Aorta (tissue), 5 donors: ENCODE measurements at regions not wholly inside any gene's neighbourhood (a gene's known extent, or its start where the extent isn't known, plus 50 kb on each side); places are given as distances from the start of the nearest gene placed in this dataset.
A peak's percentile ranks its signal among the peaks of the same experiment; 100 is the strongest.
"Not testable (repeated sequence)": the region's sequence is repeated elsewhere in the genome, so short reads cannot be mapped to it uniquely, and the experiment has no call there.

Experiments
- ATAC-seq: fragments of 200-7000 bp; cut with Tn5 transposase; one replicate; pipeline ENCODE4 v1.9.1; 2022; ENCODE audit warnings: moderate library complexity; ENCODE audit not compliant: low FRiP score
- DNase-seq, 2 donors: peaks; one replicate each; pipeline ENCODE4 v3.0.0-alpha.2; 2020
- H3K27ac ChIP-seq, 2 donors: one replicate each; pipeline ENCODE4 v1.5.1; 2013; ENCODE audit warnings: low read length in 2 of 2, mild to moderate bottlenecking in 2 of 2, moderate library complexity in 2 of 2, control low read depth in 1 of 2, inconsistent platforms in 1 of 2, low read depth in 1 of 2
- H3K27me3 ChIP-seq, 2 donors: one replicate each; pipeline ENCODE4 v1.6.1; 2013; ENCODE audit warnings: control low read depth in 1 of 2, low read length in 1 of 2, mild to moderate bottlenecking in 1 of 2, moderate library complexity in 1 of 2; ENCODE audit not compliant: insufficient read depth in 2 of 2, control insufficient read depth in 1 of 2
- H3K36me3 ChIP-seq, 2 donors: one replicate each; pipeline ENCODE4 v1.6.1; 2013; ENCODE audit warnings: control low read depth in 1 of 2, low read length in 1 of 2, mild to moderate bottlenecking in 1 of 2; ENCODE audit not compliant: insufficient read depth in 2 of 2, control insufficient read depth in 1 of 2
- H3K4me1 ChIP-seq, 2 donors: one replicate each; pipeline ENCODE4 v1.6.1; 2013; ENCODE audit warnings: low read length in 2 of 2, control low read depth in 1 of 2, mild to moderate bottlenecking in 1 of 2, moderate library complexity in 1 of 2; ENCODE audit not compliant: insufficient read depth in 2 of 2, control insufficient read depth in 1 of 2
- H3K4me3 ChIP-seq, 2 donors: one replicate each; pipeline ENCODE4 v1.5.1; 2013; ENCODE audit warnings: low read length in 2 of 2, control low read depth in 1 of 2, mild to moderate bottlenecking in 1 of 2
- H3K9me3 ChIP-seq: one replicate; pipeline ENCODE4 v1.6.1; 2013; ENCODE audit warnings: mild to moderate bottlenecking, low read length; ENCODE audit not compliant: control insufficient read depth
- WGBS, 2 donors: extraction: QIAGEN DNeasy Blood & Tissue Kit; methylation state at CpG; one replicate each; pipeline ENCODE4 v1.1.7; 2013; 5-methylcytosine and 5-hydroxymethylcytosine counted together
- intact Hi-C, 2 donors: fragments of 100-400 bp; cut with DNase I; formaldehyde crosslinking; loops; one replicate each; pipeline versions ENCODE4 v1.14.2 to v1.15.0; 2022
- donor health status: healthy with polysubstance abuse.
- donor health status: Bipolar disorder and iron deficiency.
- donor health status: DM: no; HTN: no; CAD: no.
- donor health status: DM: no; HTN: no; CAD: no.
- donor health status: DM: yes; HTN: yes; CAD: no.

DNA sequence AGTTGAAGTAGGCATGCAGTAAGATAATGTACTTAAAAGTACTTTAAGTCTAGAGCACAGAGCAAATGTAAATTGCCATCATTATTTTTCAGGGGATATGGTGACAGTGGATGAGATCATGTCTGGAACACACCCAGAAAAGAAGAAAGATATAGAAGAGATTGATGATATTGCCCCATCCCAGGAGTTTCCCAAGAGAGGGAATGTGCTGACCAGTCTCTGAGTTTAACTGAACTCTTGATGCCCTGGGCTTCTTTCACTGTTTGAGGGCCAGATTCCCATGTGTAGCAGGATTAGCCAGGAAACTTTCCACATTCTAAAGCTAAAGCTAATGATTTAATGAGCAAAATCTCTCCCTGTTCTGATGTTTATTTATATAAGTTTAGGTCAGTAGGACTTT, 366.8 kb upstream of the UMPS start:
- peaks cover 0 to 6% of the 10 kb centered on the region in 2 donors for H3K36me3 ChIP-seq
- intact Hi-C loops: no loop called here

GRCh38 chr3:124364317-124365020, 365.8 kb upstream of the UMPS start:
- H3K9me3 ChIP-seq: no peaks in the 10 kb centered on the region
- no peak overlapping the region for H3K4me3 ChIP-seq
- DNase-seq: no peak
- 69% methylated on average over 2 of the region's 2 CpGs for WGBS, 2 donors
- H3K27ac ChIP-seq: peak overlapping the region in 1 of 2 donors; percentile 12
- H3K36me3 ChIP-seq: peaks cover 0 to 6% of the 10 kb centered on the region in 2 donors
- ATAC-seq: peak; percentile 19
- peaks cover 4% of the 10 kb centered on the region in 2 donors for H3K4me1 ChIP-seq
- intact Hi-C loops: no loop called here
- H3K27me3 ChIP-seq: no peaks in the 10 kb centered on the region

More for the DNA sequence above, 366.8 kb upstream of the UMPS start:
- DNase-seq (no peak), ATAC-seq (no peak)
- Histone ChIP-seq H3K27ac (peak overlapping the region in 1 of 2 donors; percentile 12), H3K4me3 (no peak overlapping the region), H3K4me1 (peaks cover 4% of the 10 kb centered on the region in 2 donors), H3K27me3 (no peaks in the 10 kb centered on the region), H3K9me3 (no peaks in the 10 kb centered on the region)

DNA sequence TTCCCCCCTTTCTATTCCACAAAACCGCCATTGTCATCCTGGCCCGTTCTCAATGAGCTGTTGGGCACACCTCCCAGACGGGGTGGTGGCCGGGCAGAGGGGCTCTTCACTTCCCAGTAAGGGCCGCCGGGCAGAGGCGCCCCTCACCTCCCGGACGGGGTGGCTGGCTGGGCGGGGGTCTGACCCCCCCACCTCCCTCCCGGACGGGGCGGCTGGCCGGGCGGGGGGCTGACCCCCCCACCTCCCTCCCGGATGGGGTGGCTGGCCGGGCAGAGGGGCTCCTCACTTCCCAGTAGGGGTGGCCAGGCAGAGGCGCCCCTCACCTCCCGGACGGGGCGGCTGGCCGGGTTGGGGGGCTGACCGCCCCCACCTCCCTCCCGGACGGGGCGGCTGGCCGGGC, 363.6 kb upstream of the UMPS start:
- H3K4me1 ChIP-seq, ATAC-seq, H3K9me3 ChIP-seq, H3K4me3 ChIP-seq, H3K27me3 ChIP-seq, DNase-seq, H3K36me3 ChIP-seq, H3K27ac ChIP-seq, intact Hi-C loops: not testable (repeated sequence)
- 92 to 100% methylated on average over 6 to 23 of the region's 27 CpGs for WGBS, 2 donors

- DNase-seq: no peak
- peaks cover 0 to 3% of the 10 kb centered on the region in 2 donors for H3K4me1 ChIP-seq
- ATAC-seq: no peak
- H3K36me3 ChIP-seq: peaks cover 0 to 4% of the 10 kb centered on the region in 2 donors
- no peaks in the 10 kb centered on the region for H3K27me3 ChIP-seq
- intact Hi-C loops: no loop called here
- no peak overlapping the region for H3K4me3 ChIP-seq
- WGBS, 2 donors: 84 to 88% methylated on average over 3 of the region's 3 CpGs
- H3K9me3 ChIP-seq: no peaks in the 10 kb centered on the region
- no peak overlapping the region for H3K27ac ChIP-seq
These were observed 357.5 kb upstream of the UMPS start for GRCh38 chr3:124372775-124373174.

- Histone ChIP-seq H3K27ac (peak overlapping the region in 1 of 2 donors; percentile 25), H3K36me3 (peaks cover 0 to 4% of the 10 kb centered on the region in 2 donors), H3K4me1 (peaks cover 0 to 3% of the 10 kb centered on the region in 2 donors), H3K4me3 (no peak overlapping the region), H3K27me3 (no peaks in the 10 kb centered on the region), H3K9me3 (no peaks in the 10 kb centered on the region)
- ATAC-seq (no peak), DNase-seq (no peak)
- intact Hi-C loops: no loop called here
- WGBS, 2 donors: 78 to 89% methylated on average over 2 of the region's 2 CpGs
These were observed 356.7 kb upstream of the UMPS start for GRCh38 chr3:124373524-124373923.

GRCh38 chr3:124374583-124374982, 355.7 kb upstream of the UMPS start:
- Histone ChIP-seq H3K9me3 (no peaks in the 10 kb centered on the region), H3K27ac (no peak overlapping the region), H3K36me3 (peaks cover 0 to 4% of the 10 kb centered on the region in 2 donors), H3K4me1 (peaks cover 0 to 3% of the 10 kb centered on the region in 2 donors), H3K27me3 (no peaks in the 10 kb centered on the region), H3K4me3 (no peak overlapping the region)
- DNase-seq (no peak), ATAC-seq (no peak)
- 64 to 66% methylated on average over 3 of the region's 3 CpGs for WGBS, 2 donors
- intact Hi-C loops: no loop called here

DNA sequence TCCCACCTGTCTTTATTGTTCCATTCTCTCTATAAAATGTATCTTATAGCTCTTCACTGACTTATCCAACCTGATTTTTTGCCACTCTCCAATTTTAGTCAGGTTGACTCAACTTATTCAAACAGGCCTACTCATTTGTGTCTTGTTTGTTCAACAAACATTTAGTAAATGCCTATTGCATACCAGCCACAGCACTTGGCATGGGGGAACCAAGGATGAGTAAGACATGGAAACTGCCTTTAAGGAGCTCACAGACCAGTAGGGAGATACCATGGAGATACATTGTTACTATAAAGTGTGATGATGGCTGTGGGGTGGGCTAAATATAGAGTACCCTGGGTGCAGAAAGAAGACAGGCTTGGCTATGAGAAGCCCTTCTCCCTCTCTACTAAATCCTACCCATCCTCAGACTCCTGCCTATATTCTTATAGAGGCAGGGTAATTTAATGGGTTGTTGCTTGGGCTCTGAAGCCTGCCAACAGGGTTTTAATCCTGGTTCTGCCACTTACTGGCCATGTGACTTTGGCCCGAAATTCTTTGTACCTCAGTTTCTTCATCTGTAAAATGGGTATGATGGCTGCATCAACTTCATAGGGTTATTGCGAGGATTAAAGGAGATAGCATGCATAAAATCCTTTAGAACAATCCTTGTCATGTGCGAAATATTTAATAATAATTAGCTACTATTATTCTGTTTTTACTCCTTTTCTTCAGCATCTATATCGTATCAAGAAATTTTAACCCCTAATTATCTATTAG, 348.5 kb upstream of the UMPS start:
- WGBS, 2 donors: 94 to 97% methylated on average over 4 of the region's 4 CpGs
- DNase-seq (no peak), ATAC-seq (no peak)
- Histone ChIP-seq H3K27me3 (no peaks in the 10 kb centered on the region), H3K9me3 (no peaks in the 10 kb centered on the region), H3K4me1 (peaks cover 9 to 31% of the 10 kb centered on the region in 2 donors), H3K27ac (peak overlapping the region in 1 of 2 donors; percentile 27), H3K36me3 (no peaks in the 10 kb centered on the region), H3K4me3 (no peak overlapping the region)
- intact Hi-C loops: no loop called here

- intact Hi-C loops: no loop called here
- DNase-seq (no peak), ATAC-seq (no peak)
- Histone ChIP-seq H3K36me3 (no peaks in the 10 kb centered on the region), H3K4me3 (no peak overlapping the region), H3K27me3 (no peaks in the 10 kb centered on the region), H3K4me1 (peaks cover 9 to 31% of the 10 kb centered on the region in 2 donors), H3K9me3 (no peaks in the 10 kb centered on the region), H3K27ac (no peak overlapping the region)
- 1 to 3% methylated on average over 4 of the region's 4 CpGs for WGBS, 2 donors
These were observed 347.2 kb upstream of the UMPS start for GRCh38 chr3:124383051-124383450.
